HUDEP-2 (cell line): ENCODE measurements at regions not wholly inside any gene's neighbourhood (a gene's known extent, or its start where the extent isn't known, plus 50 kb on each side); places are given as distances from the start of the nearest gene placed in this dataset.

Experiments used
- DNase-seq, 76 experiments: peaks; one replicate each; lab custom pipeline; 2025; ENCODE audit not compliant: unreplicated experiment in 76 of 76; lab: John Stamatoyannopoulos, UW

DNA sequence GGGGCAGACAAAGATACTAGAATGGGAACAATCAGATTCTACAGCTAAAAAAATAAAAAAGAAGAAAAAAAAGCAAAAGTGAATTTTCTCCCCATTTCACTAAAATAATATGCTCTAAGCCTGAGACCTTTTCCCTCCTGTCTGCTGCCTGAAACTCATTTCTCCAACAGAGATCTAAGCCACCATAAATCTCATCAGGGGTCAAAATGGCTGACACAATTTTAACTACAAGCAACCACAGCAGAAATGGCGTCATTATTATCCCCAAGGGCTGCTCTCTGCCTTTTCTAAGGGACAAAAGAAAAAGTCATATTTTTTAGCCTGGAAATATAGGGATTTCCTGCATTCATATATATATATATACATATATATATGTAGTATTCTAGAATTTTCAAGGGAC is 183.7 kb upstream of the CAMK1G start:
- DNase-seq, result no peak

GRCh38 chr1:209400351-209401220 is 182.9 kb upstream of the CAMK1G start:
- DNase-seq, result no peak

- DNase-seq, result no peak
These were observed 180.8 kb upstream of the CAMK1G start for GRCh38 chr1:209402697-209403096.

DNA sequence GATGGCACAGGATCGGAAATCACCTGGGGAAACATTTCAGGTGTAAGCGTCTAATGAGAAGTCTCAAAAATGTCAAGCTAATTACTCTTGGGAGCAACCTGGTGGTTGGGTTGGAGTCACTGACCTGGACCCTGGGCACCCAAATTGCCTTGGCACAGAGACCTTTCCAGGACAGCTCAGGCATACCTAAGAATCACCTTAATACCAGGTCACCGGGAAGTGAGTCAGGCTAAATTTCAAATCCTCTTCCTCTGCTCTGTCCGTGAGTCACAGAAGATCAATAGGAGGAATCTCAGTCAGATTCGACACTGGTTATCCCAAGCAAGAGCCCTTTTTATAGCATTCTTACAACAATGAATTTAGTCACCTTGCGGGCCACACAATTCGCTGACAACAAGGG is 179.6 kb upstream of the CAMK1G start:
- DNase-seq, result no peak

DNA sequence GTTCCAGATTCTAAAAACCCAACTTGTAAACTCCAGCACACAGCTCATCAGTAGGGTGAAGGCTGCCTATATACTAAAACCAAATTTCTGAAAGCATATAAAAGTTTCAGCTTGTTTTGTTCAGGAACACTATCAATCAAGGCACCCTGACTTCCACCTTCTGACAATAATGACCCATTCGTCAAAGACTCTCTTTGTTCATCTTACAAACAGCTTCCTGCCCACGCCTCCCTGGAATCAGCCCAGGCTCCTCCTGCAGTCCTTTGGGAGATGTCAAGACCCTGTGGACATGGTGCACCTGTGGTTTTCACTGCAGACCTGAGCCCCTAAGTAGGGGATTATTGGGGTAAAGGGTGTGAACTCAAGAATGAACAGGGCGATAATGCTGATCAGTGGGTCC is 178.9 kb upstream of the CAMK1G start:
- no peak for DNase-seq

- no peak for DNase-seq
These were observed 178.2 kb upstream of the CAMK1G start for GRCh38 chr1:209405183-209405814.

DNA sequence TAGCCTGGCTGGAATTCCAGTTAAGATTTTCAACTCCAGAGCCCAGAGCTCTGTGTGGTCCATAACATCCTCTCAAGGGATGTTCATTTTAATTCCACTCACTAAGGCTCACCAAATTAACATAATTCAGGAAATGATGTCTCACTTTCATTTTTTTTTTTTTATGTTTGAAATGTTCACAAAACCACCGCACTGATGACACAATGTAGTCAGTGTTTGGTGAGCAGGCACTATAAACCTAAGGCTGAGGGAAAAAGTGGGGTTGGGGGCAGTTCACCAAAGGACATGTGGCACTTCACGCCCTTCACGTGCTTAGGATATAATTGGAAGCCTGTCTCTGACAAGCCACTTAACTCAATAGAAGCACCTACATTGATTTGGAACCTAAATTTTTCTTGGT is 177.3 kb upstream of the CAMK1G start:
- no peak for DNase-seq

DNA sequence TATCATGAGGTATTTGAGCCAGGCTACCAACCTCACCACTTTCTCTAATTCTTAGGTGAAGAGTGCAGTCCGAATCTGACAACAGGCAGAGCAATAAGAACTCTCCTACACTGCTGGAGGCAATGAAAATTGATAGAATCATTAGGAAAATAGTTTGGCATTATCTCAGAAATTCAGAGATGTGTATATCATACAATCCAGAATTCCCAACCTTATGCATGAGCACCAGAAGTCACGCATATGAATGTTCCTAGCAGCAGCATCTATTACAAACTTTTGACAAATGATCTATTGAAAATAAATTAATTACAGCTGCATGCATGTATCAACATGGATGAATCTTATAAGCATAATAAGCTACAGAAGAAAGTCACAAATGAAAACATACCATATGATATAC is 176.9 kb upstream of the CAMK1G start:
- no peak for DNase-seq

- no peak for DNase-seq
These were observed 173.7 kb upstream of the CAMK1G start for GRCh38 chr1:209409780-209410179.

GRCh38 chr1:209411491-209411929 is 172.0 kb upstream of the CAMK1G start:
- no peak for DNase-seq

- DNase-seq, result no peak
These were observed 171.5 kb upstream of the CAMK1G start for GRCh38 chr1:209412036-209412435.

DNA sequence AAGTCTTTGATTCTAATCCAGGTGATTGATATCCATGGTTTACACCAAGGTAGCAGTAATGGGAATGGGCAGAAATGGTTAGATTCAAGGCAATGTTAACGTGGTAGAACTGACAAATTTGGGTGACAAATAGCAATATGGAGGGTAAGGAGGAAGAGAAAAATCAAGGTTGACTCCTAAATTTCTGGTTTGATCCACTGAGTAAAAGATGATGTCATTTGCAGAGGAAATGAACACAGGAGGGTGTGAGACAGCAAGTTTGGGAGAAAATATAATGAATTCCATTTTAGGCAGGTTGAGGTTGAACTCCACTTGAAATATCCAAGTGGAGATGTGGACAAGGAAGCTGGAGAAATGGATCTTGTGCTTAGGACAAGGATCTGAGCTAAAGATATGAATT is 170.9 kb upstream of the CAMK1G start:
- DNase-seq, result no peak

DNA sequence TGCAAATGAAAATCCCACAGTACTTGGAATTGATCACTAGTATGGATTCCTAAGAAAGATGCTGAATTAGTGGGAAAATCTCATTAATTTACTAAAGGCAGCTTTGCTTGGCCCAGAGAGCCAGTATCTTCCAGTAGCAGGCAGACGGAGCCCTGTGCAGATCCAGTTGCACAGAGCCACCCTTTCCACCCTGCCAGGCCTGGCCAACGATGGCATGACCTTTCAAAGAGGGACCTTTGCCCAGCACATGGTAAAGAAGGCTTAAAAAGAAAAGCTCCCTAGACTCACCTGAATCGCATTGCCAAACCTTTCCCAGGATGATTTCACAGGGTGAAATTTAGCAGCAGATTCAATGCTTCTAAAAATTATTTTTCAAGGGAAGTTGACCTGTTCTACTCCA is 170.5 kb upstream of the CAMK1G start:
- DNase-seq, result no peak

- DNase-seq, result no peak
These were observed 168.6 kb upstream of the CAMK1G start for GRCh38 chr1:209414803-209415329.

DNA sequence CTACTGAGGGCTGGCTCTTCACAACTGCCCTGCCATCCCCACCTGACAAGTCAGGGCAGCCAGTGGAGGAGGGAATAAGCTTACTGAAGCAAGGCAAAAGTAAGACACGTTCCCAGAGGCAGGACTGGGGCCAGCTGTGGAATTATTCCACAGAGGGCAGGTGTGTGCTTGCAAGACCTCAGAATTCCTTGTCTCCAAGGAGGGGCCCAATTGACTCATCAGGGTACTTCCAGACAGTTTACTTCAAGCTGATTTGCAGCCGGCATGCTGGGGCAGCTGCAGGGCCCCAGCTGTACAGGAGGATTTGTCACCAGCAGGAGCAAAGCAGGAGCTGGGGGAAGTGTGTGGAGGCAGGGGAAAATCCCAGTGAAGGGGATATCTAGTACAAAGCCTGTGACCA is 167.5 kb upstream of the CAMK1G start:
- no peak for DNase-seq

GRCh38 chr1:209416716-209417115 is 166.8 kb upstream of the CAMK1G start:
- DNase-seq, result no peak

GRCh38 chr1:209417761-209418160 is 165.8 kb upstream of the CAMK1G start:
- no peak for DNase-seq

GRCh38 chr1:209420276-209420675 is 163.2 kb upstream of the CAMK1G start:
- no peak for DNase-seq

DNA sequence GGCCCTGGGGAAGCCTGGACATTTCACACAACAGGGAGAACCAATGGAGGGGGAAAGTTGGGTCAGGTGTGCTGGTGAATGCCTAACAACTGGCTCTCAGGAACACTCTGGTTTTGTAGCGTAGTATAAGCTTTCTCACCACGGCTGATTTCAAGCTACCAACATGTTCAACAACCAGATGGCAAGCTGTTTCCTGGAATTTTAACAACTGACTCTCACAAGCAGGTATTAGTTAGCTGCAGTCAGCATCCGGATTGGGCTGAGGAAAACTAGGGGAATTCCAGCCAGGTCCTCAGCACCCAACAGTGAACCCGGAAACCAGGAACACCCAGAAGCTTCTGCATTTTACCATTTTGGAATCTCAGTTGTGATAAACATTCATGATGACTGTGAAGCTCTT is 162.3 kb upstream of the CAMK1G start:
- no peak for DNase-seq

GRCh38 chr1:209421978-209422680 is 161.4 kb upstream of the CAMK1G start:
- DNase-seq, result no peak

GRCh38 chr1:209425959-209426358 is 157.6 kb upstream of the CAMK1G start:
- no peak for DNase-seq
